ENCODE measurements at regions not wholly inside any gene's neighbourhood (a gene's known extent, or its start where the extent isn't known, plus 50 kb on each side); places are given as distances from the start of the nearest gene placed in this dataset.

GRCh38 chr5:39902626-39903025 lies 477.8 kb upstream of the DAB2 start:
- TF ChIP-seq CTCF (IDR thresholded peaks at IDR 0.05) (no peak), POLR2A (IDR thresholded peaks at IDR 0.05) (no peak)

All from uterus (tissue), 2 donors.